ENCODE measurements at regions not wholly inside any gene's neighbourhood (a gene's known extent, or its start where the extent isn't known, plus 50 kb on each side); places are given as distances from the start of the nearest gene placed in this dataset.

GRCh38 chr12:4086481-4086880 lies 187.1 kb upstream of the CCND2 start:
- no peak for TF ChIP-seq CTCF (IDR thresholded peaks at IDR 0.05; ENCODE audit: control insufficient read depth, insufficient read depth, low read depth, low read length, missing control alignments)
- no peak overlapping the region for H3K4me3 ChIP-seq (ENCODE audit: control insufficient read depth, low read depth, low read length)
- DNase-seq (ENCODE audit: low read depth): no peak

GRCh38 chr12:4084573-4084972 lies 189.0 kb upstream of the CCND2 start:
- no peak for TF ChIP-seq CTCF (IDR thresholded peaks at IDR 0.05; ENCODE audit: control insufficient read depth, insufficient read depth, low read depth, low read length, missing control alignments)

GRCh38 chr12:4082809-4083403 lies 190.7 kb upstream of the CCND2 start:
- no peak for DNase-seq (ENCODE audit: low read depth)
- no peak overlapping the region for H3K4me3 ChIP-seq (ENCODE audit: control insufficient read depth, low read depth, low read length)
- TF ChIP-seq CTCF (IDR thresholded peaks at IDR 0.05; ENCODE audit: control insufficient read depth, insufficient read depth, low read depth, low read length, missing control alignments): no peak

More at GRCh38 chr12:4084573-4084972, 189.0 kb upstream of the CCND2 start:
- no peak overlapping the region for H3K4me3 ChIP-seq (ENCODE audit: control insufficient read depth, low read depth, low read length)
- no peak for DNase-seq (ENCODE audit: low read depth)

- DNase-seq (ENCODE audit: low read depth): no peak
- TF ChIP-seq CTCF (IDR thresholded peaks at IDR 0.05; ENCODE audit: control insufficient read depth, insufficient read depth, low read depth, low read length, missing control alignments): no peak
Measured at GRCh38 chr12:4080213-4080612, 193.3 kb upstream of the CCND2 start.

GRCh38 chr12:4074129-4074528 lies 199.4 kb upstream of the CCND2 start:
- no peak for DNase-seq (ENCODE audit: low read depth)
- no peak overlapping the region for H3K4me3 ChIP-seq (ENCODE audit: control insufficient read depth, low read depth, low read length)
- TF ChIP-seq CTCF (IDR thresholded peaks at IDR 0.05; ENCODE audit: control insufficient read depth, insufficient read depth, low read depth, low read length, missing control alignments): no peak

More at GRCh38 chr12:4080213-4080612, 193.3 kb upstream of the CCND2 start:
- H3K4me3 ChIP-seq (ENCODE audit: control insufficient read depth, low read depth, low read length): no peak overlapping the region

GRCh38 chr12:4069670-4070010 lies 196.4 kb upstream of the PARP11 start:
- H3K4me3 ChIP-seq (ENCODE audit: control insufficient read depth, low read depth, low read length): no peak overlapping the region
- DNase-seq (ENCODE audit: low read depth): no peak
- no peak for TF ChIP-seq CTCF (IDR thresholded peaks at IDR 0.05; ENCODE audit: control insufficient read depth, insufficient read depth, low read depth, low read length, missing control alignments)
